MV-4-11 (cell line): ENCODE measurements at regions not wholly inside any gene's neighbourhood (a gene's known extent, or its start where the extent isn't known, plus 50 kb on each side); places are given as distances from the start of the nearest gene placed in this dataset.
"Not testable (repeated sequence)": the region's sequence is repeated elsewhere in the genome, so short reads cannot be mapped to it uniquely, and the experiment has no call there.

Experiments
- DNase-seq: peaks from one replicate; lab custom pipeline; 2025; lab: John Stamatoyannopoulos, UW

DNA sequence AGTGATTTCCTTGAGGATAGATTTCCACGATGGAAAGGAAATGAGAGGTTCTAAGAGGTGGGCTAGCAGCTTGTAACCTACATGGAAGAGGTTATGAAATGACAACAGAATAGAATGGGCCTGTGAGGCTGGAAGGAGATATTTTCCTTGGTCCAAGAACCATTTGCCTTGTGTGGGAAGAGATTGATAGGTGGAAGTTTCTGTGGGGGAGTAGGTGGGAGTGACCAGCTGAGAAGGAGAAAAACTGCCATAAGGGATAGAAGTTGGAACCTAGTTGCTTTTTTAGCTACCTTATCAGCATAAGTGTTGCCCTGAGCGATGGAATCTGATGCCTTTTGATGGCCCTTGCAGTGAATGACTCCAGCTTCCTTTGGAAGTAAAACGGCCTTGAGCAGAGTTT is 60.4 kb upstream of the NAA35 start:
- not testable (repeated sequence) for DNase-seq

DNA sequence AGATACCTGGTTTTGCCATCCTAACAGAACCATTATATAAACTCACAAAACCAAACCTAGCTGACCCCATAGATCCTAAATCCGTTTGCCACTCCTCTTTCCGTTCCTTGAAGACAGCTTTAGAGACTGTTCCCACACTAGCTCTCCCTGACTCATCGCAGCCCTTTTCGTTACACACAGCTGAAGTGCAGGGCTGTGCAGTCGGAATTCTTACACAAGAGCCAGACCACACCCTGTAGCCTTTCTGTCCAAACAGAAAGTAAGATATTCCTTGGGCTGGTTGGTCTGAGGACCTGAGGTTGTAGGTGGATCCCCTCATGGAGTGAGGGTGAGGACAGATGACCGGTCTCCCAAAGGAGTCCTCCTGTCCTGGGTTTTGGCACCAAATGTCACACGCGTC is 56.7 kb upstream of the NAA35 start:
- DNase-seq = peak; percentile 79

DNA sequence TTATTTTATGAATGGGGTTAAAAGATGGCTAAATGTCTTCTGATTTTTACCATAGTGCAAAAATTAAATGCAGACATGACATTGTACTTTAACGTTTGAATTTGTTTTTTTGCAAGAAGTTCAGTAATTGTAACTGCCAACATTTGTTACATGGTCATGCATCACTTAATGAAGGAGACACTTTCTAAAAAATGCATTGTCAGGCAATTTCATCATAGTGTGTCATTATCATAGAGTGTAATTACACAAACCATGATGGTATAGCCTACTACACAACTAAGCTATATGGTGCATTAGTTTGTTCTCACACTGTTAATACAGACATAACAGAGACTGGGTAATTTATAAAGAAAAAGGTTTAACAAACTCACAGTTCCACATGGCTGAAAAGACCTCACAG is 50.0 kb upstream of the NAA35 start:
- DNase-seq = no peak
